Sigmoid colon (tissue), 4 donors: ENCODE measurements at regions not wholly inside any gene's neighbourhood (a gene's known extent, or its start where the extent isn't known, plus 50 kb on each side); places are given as distances from the start of the nearest gene placed in this dataset.

ENCODE experiments used
- CTCF ChIP-seq, 4 experiments: fragments of 450-650 bp in 3 of 4; fragments of 200-600 bp in 1 of 4; IDR thresholded peaks; one replicate each; pipeline ENCODE4 v1.5.1; 2016 to 2019; ENCODE audit warnings: antibody characterized with exemption in 4 of 4, mild to moderate bottlenecking in 3 of 4, moderate library complexity in 2 of 4
- EP300 ChIP-seq, 4 donors: sonication (generic); formaldehyde crosslinking; IDR thresholded peaks; one replicate each; pipeline ENCODE4 v1.6.1; 2017; ENCODE audit warnings: antibody characterized with exemption in 4 of 4
- POLR2A ChIP-seq, 2 donors: fragments of 450-650 bp; IDR thresholded peaks; one replicate each; pipeline ENCODE4 v1.6.1; 2016; ENCODE audit warnings: antibody characterized with exemption in 2 of 2, mild to moderate bottlenecking in 2 of 2, moderate library complexity in 2 of 2

GRCh38 chr18:25568986-25569385, 217.0 kb upstream of the ZNF521 start:
- no peak for TF ChIP-seq CTCF (IDR thresholded peaks at IDR 0.05)
- no peak for TF ChIP-seq POLR2A (IDR thresholded peaks at IDR 0.05)
- TF ChIP-seq EP300 (IDR thresholded peaks at IDR 0.05): no peak
